Activated naive CD4-positive, alpha-beta T cell (primary cell): ENCODE measurements at regions not wholly inside any gene's neighbourhood (a gene's known extent, or its start where the extent isn't known, plus 50 kb on each side); places are given as distances from the start of the nearest gene placed in this dataset.

Experiments
- DNase-seq, 4 experiments: peaks; one replicate each; lab custom pipeline; 2025; lab: John Stamatoyannopoulos, UW

DNA sequence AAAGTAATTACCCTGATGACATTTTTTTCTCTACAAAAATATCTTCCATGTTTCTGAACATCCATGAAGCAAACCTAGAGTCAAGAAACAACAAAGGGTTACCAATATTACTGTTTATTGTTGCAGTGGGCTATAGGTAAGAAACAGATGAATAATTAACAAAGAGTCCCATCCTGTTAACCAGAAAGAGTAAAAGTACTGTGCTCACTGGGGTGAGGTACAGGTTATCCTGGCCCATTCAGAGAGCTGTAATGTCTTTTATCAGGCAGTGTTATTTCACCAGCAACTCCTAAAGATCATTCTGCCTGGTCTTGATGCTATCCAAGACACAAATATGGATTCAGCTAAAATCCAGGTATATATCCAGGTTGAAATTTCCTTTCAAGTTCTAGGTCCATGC lies 754.9 kb downstream of the SATB2 start:
- DNase-seq: no peak

DNA sequence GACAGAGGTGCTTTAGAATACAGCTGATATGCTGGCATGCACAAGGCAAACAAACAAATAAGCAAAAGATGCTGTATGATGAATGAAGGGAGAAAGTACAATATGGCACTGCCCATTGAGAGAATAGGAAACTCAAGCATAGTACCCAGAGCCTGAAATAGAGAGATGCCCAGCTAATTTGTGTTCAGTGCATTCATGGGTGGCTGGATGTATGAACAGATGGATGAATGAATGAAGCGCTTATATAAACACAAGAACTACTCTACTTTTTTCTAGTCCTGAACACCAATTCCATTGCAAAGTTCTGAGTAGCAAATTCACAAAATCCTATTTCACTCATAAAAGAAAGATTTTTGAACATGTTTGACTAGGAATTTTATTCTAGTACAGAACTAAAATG lies 756.3 kb downstream of the SATB2 start:
- no peak for DNase-seq

DNA sequence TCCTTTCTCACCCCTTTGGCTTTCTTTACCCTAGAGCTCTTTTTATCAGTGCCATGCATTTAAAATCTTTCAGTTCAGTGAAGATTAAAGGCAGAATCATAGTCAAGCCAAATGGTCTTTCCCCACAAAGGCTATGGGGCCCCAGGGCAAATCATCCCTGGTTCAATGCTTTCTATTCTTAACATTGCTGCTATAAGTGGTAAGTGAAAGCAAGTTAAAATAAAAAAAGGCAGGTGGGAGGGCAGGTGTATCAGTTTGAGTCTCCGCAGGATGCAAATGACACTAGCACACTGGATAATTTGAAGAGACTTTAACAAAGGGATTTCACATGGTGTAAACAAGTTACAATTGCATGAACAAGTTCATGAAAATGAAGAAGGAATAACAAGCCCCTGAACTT lies 757.4 kb downstream of the SATB2 start:
- no peak for DNase-seq

DNA sequence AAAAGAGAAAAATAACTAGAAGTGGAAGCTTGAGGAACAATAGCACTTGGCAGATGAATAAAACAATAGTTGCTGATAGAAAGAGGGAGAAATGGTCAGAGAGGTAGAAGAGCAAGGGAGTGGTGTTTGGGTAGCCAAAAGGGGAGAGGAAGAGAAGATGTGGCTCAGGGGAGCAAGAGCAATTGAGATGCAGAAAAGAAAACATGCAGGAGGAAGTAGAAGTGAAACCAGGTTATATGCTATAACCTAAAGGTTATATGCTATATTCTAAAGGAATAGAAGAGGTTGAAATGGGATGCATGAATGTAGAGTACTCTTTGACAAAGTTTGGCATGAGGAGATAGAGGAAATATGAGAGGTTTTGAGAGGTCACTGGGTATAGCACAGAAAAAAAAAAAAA lies 759.5 kb downstream of the SATB2 start:
- DNase-seq: no peak

DNA sequence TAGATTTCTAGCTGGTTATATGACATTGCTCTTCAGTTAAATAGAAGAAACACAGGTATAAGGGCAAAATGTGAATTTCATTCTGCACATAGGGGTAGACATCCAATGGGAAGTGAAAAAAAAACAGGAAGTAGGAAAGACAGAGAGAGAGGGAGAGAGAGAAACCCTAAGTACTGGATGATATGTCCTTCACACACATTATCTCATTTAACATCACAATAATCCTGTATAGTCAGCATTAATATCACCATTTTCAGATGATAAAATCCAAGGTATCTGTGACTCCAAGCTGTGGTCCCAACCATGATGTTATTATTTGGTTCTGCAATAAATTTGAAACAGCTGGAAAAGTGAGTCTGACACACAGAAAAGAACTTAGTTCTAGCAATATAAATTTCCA lies 759.9 kb downstream of the SATB2 start:
- no peak for DNase-seq

DNA sequence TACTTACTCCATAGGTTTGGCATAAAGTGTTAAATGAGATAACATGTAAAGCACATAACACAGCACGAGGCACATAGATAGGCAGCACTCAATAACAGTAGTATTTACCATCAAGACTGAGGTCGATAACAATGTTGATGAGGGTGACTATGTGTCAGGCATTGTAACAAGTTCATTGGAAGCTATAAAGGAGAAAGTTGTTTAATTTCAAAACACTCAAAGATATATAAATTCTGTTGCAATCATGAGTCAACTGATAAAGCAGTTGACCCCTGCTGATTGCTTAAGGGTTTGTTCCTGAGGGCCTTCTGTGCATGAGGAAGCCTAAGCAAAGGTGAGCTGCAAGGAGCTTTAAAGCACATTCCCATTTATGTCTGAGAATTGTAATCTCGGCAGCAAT lies 760.5 kb downstream of the SATB2 start:
- DNase-seq: no peak

DNA sequence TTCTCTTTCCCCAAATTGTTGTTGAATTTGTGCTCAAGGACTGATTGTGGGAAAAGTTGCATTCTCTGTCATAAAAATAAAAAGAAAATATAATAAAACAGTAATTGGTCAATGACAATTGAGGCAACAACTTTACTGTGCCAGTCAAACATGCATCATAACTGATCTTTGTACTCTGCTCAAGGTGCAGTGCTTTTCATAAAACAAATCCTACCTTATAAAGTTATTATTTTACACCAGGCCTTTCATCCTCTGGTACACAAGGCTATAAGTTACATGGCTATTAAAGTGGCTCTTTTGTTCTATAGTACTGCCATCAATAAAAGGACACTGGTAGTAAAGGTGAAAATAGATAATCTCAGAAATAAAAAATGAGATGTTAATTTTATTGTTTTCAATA lies 761.9 kb downstream of the SATB2 start:
- DNase-seq: no peak

DNA sequence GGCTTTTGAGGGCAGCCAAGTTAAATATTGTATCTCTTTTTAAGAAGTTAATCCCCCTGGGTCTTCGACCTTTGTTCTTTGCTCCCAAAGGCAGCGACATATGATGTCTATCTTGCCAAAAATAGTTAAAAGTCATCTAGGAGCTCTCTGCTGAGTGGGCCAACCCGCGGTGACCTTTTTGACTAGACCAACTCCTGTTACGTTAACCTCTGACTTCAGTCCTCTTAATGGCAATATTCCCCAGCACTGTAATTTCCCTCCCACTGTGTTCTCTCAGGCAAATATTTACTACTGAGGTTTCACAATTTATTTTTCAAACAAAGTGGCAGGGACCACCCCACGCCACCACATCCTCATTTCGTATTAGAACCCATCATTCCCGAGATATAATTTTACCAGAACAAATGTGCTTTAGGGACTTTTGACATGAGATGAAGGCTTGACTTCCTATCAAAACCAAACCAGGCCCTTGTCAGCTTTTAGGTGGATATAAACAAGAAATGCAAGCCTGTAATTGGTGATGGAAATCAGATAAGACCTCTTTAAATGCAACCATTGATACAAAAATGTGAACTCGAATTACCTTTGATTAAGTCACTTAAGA lies 764.7 kb downstream of the SATB2 start:
- no peak for DNase-seq

DNA sequence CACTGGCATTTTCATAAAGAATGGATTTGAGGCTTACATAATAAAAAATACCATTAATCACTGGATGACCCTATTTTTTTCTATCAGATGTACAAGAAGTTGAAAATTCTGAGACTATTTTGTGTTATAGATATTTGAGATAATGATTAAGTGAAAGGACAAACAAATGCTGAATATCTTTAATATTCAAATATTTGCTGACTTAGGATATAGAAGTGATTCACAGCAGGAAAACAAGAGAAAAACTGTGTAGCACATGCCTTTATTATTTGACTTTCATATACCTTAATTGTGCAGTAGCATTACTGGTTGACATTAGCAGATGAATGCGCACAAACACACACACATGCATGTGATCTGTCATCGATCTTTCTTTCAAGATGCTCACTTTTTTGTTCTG lies 766.5 kb downstream of the SATB2 start:
- no peak for DNase-seq

DNA sequence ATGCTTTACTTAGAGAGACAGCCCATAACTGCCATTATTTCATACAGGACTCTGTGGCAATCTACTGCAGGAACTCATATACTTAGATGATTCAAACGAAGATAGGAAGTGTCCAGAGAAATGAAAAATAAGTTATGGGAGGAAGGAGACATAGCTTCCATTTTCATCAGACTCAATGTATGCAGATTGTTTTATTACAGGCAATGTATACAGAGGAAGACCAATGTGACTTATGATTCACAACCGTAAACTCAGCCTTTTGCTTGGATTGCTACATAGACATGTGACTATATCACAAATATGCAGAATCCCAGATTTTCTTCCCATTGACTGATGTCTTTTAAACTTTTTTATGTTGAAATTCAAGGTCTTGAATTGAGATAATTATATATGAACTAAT lies 793.4 kb downstream of the SATB2 start:
- DNase-seq: no peak

DNA sequence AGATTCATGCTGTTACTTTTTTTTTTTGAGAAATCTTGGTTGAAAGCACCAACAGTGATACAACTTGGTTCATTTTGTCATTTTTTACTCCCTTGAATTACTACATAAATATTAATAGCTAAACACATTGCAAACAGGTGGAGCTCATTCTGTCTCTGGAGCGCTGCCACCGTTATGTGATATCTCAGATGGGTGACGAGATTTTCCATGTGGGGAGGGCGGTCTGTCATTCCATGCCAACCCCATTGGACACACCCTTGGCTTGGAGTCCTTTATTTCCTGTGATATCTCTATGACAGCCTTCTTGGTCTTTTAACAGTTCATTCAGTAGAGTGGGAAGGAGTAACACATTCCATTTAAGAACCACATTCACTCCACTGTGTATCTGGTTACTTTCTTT lies 794.8 kb downstream of the SATB2 start:
- no peak for DNase-seq

DNA sequence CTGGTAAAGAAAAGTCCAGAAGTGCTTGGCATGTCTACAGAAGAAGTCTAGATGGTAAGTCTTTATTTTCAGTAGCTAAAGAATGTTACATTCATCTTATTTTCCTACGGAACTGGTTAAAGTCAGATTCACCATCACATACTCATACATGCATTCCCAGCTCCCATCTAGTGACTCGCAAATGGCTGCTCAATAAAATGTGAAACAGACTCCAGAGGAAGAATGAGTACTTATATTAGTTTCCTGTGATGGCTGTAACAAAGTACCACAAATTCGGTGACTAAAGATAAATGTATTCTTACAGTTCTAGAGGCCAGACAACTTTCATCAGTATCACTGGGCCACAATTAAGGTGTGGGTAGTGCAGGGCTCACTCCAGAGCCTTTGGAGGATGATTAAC lies 797.2 kb downstream of the SATB2 start:
- DNase-seq: no peak

DNA sequence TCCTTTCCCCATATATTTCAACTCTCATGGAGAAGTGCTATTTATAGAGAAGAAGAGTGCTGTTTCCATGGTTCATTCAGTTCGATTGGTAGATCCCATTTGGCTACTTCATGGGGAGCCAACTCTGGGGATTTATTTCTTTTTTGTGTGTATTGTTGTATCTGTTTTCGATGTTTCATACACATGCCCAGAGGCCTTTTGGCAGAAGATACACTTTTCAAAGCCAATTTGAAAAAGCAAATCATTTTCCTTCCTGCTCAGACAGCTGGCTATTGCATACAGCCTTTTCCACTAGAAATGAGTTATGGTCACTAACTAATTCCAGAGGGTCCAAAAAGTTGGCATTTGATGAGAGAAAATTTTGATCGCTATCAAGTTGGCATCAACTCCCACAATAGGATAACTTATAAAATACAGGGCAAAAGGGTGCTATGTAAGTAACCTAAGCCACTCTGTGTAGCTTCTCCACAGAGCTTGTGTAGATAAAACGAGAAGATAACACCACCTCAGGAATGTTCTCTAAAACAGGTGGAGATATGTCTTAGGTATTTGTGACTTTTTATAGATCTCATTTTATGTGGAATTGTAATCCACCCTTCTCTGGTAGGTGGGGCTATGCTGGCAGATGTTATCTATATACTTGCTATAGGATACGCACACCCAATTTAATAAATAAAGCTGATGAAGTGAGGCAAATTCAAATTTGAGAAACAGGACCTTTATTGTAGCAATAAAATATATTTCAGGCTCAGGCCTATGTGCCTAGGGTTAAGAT lies 798.5 kb downstream of the SATB2 start:
- DNase-seq: no peak

DNA sequence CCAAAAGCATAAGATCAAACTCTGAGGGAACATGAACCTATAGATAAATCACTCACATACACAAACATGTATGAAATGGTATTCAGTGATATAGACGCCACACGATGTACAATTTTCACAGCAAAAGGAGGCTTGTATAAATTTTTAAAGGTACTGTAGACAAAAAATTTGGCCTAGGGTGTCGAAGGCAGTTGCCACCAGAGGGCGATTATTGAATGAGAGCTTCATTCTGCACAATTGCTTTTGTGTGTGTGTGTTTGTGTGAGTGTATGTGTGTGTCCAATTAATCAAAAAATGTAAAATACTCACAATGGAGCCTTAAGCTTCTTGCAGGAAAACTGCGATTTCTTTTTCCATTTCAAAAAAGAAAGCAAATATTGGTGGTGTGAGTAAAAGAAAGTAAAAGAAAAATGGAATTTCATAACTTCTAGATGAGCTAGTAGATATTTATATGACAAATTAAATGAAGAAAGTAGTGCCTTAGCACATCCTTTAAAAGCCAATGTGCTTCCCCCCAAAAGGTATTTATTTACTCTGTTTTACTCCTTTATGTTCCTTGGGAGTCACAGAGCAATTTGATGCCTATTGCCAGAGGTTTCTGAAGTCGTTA lies 800.1 kb downstream of the SATB2 start:
- DNase-seq: no peak

DNA sequence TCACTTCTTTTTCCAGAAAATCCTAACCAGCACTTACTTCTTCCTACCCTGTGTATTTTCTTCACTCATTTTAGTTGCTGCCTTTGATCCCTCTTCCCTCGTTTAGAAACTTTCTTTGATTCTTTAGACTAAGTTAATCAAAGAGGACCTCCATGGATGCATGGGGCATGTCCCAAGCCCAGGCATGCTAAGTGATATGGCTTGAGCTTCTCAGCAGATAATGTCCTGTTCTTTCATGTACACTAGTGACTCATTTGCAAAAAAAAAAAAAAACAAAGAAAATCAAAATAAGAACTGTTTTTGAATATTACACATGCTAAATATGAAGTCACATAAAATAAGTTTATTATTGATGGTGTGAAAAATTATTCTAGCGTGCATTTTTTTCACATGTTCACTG lies 800.9 kb downstream of the SATB2 start:
- DNase-seq: no peak

DNA sequence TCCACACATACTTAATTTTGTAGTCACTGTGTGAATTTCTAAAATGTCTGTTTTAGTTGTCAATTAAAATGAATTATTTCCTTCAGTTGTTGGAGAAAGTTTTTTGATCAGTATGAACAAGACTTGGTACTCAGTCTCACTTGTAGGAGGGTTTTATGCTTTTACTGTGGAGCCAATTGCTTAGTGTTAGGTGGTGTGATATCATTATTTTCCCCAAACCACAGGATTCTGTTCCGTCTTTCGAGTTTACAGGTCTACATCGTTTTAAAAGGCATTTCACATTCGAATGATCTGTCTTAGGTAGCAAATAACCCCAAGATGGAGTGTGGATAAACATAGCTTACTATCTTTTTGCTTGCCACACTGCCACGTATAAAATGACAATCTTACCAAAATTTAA lies 803.1 kb downstream of the SATB2 start:
- no peak for DNase-seq

DNA sequence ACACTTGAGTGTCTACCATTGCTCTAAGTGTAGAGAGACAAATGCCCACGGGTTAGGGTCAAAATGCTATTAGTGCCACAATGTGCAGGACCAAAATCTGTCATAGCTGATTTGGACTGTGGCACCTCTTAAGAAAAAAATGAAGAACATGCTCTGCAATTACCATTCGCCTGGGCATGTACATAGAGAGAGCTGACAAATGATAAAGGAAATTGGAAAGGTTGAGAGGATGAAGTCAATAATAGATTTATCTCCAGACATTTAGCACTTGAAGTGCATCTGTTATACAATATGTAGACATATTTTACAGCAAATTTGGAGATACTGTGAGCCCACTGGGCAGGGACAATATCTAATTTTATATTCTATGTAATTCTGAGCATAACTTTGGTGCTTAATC lies 804.4 kb downstream of the SATB2 start:
- DNase-seq: no peak

DNA sequence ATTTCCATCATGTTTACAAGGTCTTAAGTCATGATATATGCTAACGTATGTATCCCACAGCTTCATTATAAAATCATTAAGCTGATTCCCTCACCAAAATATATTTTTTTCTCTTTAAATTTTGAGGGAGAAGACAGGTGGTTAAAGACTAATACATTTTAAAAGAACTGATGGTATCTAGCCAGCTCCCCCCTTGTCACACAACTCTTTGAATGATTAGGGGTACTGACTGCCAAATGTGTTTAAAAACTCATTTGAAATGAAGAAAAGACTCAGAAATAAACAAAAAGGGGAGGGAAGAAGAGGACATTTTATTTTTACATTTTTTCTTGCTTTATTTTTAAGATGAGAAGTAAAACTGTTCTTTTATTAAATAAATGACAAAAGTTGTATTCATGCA lies 805.3 kb downstream of the SATB2 start:
- no peak for DNase-seq

DNA sequence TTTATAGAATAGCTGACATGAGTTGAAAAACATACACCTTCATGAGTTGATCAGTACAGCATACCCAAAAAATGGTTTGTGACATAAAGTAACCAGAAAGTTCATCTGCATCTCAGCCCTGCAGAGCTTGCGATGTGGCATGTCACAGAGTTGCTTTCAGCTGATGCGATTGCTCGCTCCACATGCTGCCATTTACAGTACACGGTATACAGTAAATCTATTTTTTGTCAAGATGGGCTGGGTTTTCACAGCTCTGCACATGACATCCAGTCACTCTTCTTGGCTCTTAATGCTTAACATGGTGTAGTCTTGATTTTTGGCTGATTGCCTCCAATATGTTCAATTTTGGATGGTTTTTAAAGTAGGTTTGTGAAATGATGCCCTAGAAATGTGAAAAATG lies 811.9 kb downstream of the SATB2 start:
- DNase-seq: no peak

DNA sequence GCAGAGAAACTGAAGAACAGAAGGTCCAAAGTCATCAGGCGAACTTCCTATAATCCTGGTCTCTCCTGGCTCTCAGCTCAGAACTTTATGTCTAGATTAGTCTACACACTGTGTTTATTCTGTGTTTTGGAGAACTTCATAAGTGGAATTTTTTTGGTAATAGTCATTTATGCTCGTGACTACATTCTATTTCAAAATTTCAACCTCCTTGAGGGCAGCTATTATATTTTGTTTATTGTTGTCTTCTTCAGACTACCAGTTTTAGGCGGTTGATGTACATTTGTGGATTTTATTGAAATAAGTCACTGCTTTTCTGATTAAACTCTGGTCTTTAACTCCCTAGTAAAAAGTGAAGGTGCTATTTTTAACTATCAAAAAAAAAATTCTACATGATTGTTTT lies 816.6 kb downstream of the SATB2 start:
- no peak for DNase-seq

DNA sequence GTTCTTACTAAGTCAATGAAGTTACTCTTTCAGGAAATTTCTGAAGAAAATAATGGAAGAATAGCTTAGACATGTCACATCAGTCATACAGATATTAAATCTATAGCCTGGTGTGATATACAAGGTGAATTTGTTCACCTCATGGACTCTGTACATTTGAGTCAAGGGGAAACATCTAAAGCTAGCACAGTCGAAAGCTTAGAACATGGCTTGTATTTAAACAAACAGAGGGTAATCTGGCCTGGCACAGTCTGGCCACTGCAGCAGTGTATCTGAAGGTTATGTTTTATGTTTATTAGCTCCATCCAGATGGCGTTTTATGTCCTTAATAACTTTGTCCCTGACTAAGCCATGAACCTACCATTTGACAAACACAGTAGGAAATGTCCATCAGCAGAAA lies 817.3 kb downstream of the SATB2 start:
- no peak for DNase-seq

DNA sequence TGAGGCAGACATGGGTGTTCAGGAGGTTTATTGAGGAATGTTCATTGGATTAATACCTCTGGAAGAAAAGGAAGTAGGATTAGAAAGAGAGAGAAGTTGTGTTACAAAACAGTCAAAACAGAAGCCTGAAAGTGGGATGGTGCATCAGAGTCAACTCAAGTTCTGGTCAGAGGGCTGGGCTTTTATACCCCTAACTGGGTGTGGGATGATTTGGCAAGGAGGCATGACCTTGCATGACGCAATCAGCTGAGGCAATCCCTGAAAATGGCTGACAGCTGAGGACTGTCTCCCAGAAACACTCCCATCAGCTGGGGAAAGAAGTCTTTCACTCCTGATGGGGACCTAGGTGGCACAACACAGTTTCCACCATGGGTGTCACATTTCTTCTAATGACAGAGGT lies 818.2 kb downstream of the SATB2 start:
- no peak for DNase-seq

DNA sequence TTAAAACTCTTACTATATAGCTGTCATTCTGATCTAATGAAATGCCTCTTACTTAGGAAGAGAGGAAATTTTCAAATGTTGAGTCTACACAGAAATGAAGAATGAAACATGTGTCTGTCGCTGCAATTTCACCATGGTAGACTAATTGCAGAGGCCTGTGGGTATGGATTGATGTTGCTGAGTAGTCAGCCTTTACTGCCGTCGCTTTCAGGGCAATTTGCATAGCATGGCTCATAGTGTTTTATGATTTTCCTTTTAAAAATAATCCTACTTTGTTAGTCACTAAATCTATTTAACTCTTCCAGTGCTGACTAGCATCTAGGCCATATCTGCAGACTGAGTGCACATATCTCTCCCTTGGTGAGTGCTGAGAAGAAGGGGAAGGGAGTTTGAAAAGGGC lies 819.2 kb downstream of the SATB2 start:
- no peak for DNase-seq

DNA sequence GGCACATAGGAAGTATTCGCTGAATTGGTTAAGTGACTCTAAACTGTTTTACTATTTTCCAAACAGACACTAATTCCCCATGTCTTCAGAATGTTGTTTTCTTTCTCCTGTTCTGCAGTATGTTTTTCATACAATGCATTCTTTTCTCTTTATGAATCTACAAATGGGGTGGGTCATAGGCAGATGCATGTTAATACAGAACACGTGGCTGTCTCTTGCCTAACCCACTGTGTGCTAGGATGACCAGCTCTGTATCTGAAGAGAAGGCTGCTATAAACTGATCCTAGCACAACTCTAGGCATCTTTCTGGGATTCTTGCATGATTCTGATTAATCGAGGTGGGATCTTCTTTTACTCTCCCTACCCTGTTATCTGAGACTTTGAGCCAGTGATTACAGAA lies 826.0 kb downstream of the PLCL1 start:
- no peak for DNase-seq
